ENCODE measurements at regions not wholly inside any gene's neighbourhood (a gene's known extent, or its start where the extent isn't known, plus 50 kb on each side); places are given as distances from the start of the nearest gene placed in this dataset.

DNA sequence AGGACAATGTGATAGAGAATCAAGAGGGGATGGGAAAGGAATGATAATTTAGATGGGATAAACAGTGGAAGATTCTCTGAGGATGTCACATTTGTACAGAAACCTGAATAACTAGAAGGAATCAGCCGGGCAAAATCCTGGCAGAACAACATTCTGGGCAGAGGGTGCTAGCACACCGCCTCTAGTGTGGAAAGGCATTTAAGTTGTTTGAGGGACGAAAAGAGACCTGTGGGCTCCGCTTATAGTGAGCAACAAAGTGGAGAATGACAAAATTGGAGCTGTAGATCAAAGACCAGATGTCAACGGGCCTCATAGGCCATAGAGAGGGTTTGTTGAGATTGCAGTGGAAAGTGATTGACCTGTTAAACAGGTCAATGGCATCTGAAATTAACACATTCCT is 596.0 kb upstream of the SLIT2 start:
- TF ChIP-seq, protein P1, sequence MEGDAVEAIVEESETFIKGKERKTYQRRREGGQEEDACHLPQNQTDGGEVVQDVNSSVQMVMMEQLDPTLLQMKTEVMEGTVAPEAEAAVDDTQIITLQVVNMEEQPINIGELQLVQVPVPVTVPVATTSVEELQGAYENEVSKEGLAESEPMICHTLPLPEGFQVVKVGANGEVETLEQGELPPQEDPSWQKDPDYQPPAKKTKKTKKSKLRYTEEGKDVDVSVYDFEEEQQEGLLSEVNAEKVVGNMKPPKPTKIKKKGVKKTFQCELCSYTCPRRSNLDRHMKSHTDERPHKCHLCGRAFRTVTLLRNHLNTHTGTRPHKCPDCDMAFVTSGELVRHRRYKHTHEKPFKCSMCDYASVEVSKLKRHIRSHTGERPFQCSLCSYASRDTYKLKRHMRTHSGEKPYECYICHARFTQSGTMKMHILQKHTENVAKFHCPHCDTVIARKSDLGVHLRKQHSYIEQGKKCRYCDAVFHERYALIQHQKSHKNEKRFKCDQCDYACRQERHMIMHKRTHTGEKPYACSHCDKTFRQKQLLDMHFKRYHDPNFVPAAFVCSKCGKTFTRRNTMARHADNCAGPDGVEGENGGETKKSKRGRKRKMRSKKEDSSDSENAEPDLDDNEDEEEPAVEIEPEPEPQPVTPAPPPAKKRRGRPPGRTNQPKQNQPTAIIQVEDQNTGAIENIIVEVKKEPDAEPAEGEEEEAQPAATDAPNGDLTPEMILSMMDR (IDR thresholded peaks at IDR 0.05; ENCODE audit: insufficient read depth, low read length, poor library complexity, severe bottlenecking): no peak
- no peak for TF ChIP-seq EZH2phosphoT487 (conservative IDR thresholded peaks at IDR 0.05; ENCODE audit: low read length)

All from SU-DHL-6 (cell line).